DMS79 treated with DMSO at 0.1 percent for 48 hours (cell line): ENCODE measurements at regions not wholly inside any gene's neighbourhood (a gene's known extent, or its start where the extent isn't known, plus 50 kb on each side); places are given as distances from the start of the nearest gene placed in this dataset.

Source experiments
- DNase-seq: peaks from one replicate; lab custom pipeline; 2025; lab: John Stamatoyannopoulos, UW

- DNase-seq: no peak
Observed at GRCh38 chr7:98515201-98515600, 101.9 kb upstream of the NPTX2 start.

GRCh38 chr7:98514211-98515031 lies 102.7 kb upstream of the NPTX2 start:
- no peak for DNase-seq

- no peak for DNase-seq
Observed at GRCh38 chr7:98511175-98511574, 105.9 kb upstream of the NPTX2 start.

- no peak for DNase-seq
Observed at GRCh38 chr7:98509836-98510235, 107.2 kb upstream of the NPTX2 start.

- DNase-seq: no peak
Observed at GRCh38 chr7:98506471-98506870, 105.6 kb upstream of the BAIAP2L1 start.

- no peak for DNase-seq
Observed at GRCh38 chr7:98500764-98501163, 99.9 kb upstream of the BAIAP2L1 start.

- DNase-seq: no peak
Observed at GRCh38 chr7:98496618-98497017, 95.7 kb upstream of the BAIAP2L1 start.

GRCh38 chr7:98495200-98495955 lies 94.5 kb upstream of the BAIAP2L1 start:
- DNase-seq: no peak

GRCh38 chr7:98493030-98493778 lies 92.3 kb upstream of the BAIAP2L1 start:
- no peak for DNase-seq

- no peak for DNase-seq
Observed at GRCh38 chr7:98488167-98488566, 87.3 kb upstream of the BAIAP2L1 start.

GRCh38 chr7:98483964-98484545 lies 83.2 kb upstream of the BAIAP2L1 start:
- DNase-seq: no peak

- no peak for DNase-seq
Observed at GRCh38 chr7:98483276-98483963, 82.5 kb upstream of the BAIAP2L1 start.

GRCh38 chr7:98479318-98479717 lies 78.4 kb upstream of the BAIAP2L1 start:
- no peak for DNase-seq

- DNase-seq: no peak
Observed at GRCh38 chr7:98475352-98475751, 74.5 kb upstream of the BAIAP2L1 start.

GRCh38 chr7:98474558-98474957 lies 73.7 kb upstream of the BAIAP2L1 start:
- no peak for DNase-seq

GRCh38 chr7:98472521-98472954 lies 71.6 kb upstream of the BAIAP2L1 start:
- DNase-seq: peak; percentile 91

- no peak for DNase-seq
Observed at GRCh38 chr7:98470485-98471240, 69.8 kb upstream of the BAIAP2L1 start.

GRCh38 chr7:98469088-98469487 lies 68.2 kb upstream of the BAIAP2L1 start:
- DNase-seq: no peak

GRCh38 chr7:98467570-98468312 lies 66.9 kb upstream of the BAIAP2L1 start:
- no peak for DNase-seq

- DNase-seq: no peak
Observed at GRCh38 chr7:98465022-98465421, 64.1 kb upstream of the BAIAP2L1 start.
